Ascending aorta (tissue), 2 donors: ENCODE measurements at regions not wholly inside any gene's neighbourhood (a gene's known extent, or its start where the extent isn't known, plus 50 kb on each side); places are given as distances from the start of the nearest gene placed in this dataset.

Experiments used
- DNase-seq, 2 donors: peaks; one replicate each; pipeline ENCODE4 v3.0.0-alpha.2; 2019; ENCODE audit warnings: low spot score in 2 of 2
- H3K27ac ChIP-seq, 2 donors: fragments of 200-600 bp; sonication (generic); one replicate each; pipeline ENCODE4 v1.5.1; 2016 to 2017; ENCODE audit warnings: mild to moderate bottlenecking in 1 of 2
- H3K27me3 ChIP-seq: fragments of 200-600 bp; sonication (generic); one replicate; pipeline ENCODE4 v1.5.1; 2017
- H3K36me3 ChIP-seq, 2 donors: fragments of 200-600 bp; sonication (generic); one replicate each; pipeline ENCODE4 v1.5.1; 2016
- H3K4me1 ChIP-seq, 2 donors: fragments of 200-600 bp; sonication (generic); one replicate each; pipeline ENCODE4 v1.5.1; 2016 to 2017; ENCODE audit warnings: mild to moderate bottlenecking in 1 of 2
- H3K4me3 ChIP-seq, 2 donors: fragments of 200-600 bp; sonication (generic); one replicate each; pipeline ENCODE4 v1.5.1; 2016 to 2017; ENCODE audit warnings: mild to moderate bottlenecking in 1 of 2
- H3K9me3 ChIP-seq, 2 donors: fragments of 200-600 bp; sonication (generic); one replicate each; pipeline ENCODE4 v1.5.1; 2016
- intact Hi-C: fragments of 100-400 bp; cut with DNase I; formaldehyde crosslinking; loops from one replicate; pipeline ENCODE4 v1.15.1; 2023
- TF ChIP-seq, protein P1 (sequence below), 3 experiments: fragments of 200-600 bp in 2 of 3; fragments of 450-650 bp in 1 of 3; sonication (generic) in 2 of 3; IDR thresholded peaks; one replicate each; pipeline ENCODE4 v1.5.1; 2016 to 2019; ENCODE audit warnings: antibody characterized with exemption in 3 of 3, mild to moderate bottlenecking in 1 of 3, moderate library complexity in 1 of 3

DNA sequence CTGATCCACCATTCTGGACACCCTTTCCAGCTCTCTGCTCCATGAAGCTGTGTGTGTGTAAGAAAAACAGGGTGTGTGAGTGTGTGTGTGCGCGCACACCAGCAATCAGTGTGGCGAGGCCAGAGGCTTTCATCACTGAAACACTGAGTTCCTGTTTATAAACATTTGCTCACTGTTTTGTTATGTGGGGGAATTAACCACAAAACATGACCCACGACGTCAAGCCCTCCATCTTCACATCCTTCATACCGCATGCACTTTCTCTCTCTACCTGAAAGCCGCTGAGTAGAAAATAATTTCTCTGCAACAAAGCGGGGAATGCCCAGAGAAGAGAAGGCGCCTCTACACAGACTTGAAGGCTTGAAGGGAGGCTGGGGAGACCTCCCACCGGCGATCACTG lies 148.9 kb upstream of the IRF2BP2 start:
- TF ChIP-seq, protein P1, sequence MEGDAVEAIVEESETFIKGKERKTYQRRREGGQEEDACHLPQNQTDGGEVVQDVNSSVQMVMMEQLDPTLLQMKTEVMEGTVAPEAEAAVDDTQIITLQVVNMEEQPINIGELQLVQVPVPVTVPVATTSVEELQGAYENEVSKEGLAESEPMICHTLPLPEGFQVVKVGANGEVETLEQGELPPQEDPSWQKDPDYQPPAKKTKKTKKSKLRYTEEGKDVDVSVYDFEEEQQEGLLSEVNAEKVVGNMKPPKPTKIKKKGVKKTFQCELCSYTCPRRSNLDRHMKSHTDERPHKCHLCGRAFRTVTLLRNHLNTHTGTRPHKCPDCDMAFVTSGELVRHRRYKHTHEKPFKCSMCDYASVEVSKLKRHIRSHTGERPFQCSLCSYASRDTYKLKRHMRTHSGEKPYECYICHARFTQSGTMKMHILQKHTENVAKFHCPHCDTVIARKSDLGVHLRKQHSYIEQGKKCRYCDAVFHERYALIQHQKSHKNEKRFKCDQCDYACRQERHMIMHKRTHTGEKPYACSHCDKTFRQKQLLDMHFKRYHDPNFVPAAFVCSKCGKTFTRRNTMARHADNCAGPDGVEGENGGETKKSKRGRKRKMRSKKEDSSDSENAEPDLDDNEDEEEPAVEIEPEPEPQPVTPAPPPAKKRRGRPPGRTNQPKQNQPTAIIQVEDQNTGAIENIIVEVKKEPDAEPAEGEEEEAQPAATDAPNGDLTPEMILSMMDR (IDR thresholded peaks at IDR 0.05): no peak
- no peaks in the 10 kb centered on the region for H3K9me3 ChIP-seq
- H3K27ac ChIP-seq: no peak overlapping the region
- H3K4me3 ChIP-seq: no peak overlapping the region
- no peaks in the 10 kb centered on the region for H3K27me3 ChIP-seq
- H3K36me3 ChIP-seq: no peaks in the 10 kb centered on the region
- no peak for DNase-seq
- peaks cover 0 to 9% of the 10 kb centered on the region in 2 donors for H3K4me1 ChIP-seq
- intact Hi-C loops: no loop called here

DNA sequence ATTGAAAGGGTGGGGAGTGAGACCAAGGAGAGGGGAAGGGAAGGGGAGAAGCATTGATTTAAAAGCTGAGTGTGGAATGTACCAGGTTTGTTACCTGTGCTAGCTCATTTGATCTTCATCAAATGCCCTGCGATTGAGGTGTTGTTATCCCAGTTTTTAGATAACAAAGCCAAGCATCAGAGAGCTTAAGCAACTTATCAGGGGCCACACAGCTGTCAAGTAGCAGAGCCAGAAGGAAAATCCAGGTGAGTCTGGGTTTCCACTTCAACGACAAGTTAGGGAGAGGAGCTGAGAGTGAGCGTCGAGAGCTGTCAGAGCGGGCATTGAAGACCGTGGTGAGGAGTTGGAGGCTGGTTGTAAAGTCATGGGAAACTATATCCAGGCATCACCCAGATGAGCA lies 146.9 kb upstream of the IRF2BP2 start:
- no peaks in the 10 kb centered on the region for H3K36me3 ChIP-seq
- peaks cover 0 to 9% of the 10 kb centered on the region in 2 donors for H3K4me1 ChIP-seq
- no peak overlapping the region for H3K27ac ChIP-seq
- no peaks in the 10 kb centered on the region for H3K27me3 ChIP-seq
- no peaks in the 10 kb centered on the region for H3K9me3 ChIP-seq
- TF ChIP-seq, protein P1 (IDR thresholded peaks at IDR 0.05): no peak
- no peak for DNase-seq
- intact Hi-C loops: no loop called here
- no peak overlapping the region for H3K4me3 ChIP-seq

DNA sequence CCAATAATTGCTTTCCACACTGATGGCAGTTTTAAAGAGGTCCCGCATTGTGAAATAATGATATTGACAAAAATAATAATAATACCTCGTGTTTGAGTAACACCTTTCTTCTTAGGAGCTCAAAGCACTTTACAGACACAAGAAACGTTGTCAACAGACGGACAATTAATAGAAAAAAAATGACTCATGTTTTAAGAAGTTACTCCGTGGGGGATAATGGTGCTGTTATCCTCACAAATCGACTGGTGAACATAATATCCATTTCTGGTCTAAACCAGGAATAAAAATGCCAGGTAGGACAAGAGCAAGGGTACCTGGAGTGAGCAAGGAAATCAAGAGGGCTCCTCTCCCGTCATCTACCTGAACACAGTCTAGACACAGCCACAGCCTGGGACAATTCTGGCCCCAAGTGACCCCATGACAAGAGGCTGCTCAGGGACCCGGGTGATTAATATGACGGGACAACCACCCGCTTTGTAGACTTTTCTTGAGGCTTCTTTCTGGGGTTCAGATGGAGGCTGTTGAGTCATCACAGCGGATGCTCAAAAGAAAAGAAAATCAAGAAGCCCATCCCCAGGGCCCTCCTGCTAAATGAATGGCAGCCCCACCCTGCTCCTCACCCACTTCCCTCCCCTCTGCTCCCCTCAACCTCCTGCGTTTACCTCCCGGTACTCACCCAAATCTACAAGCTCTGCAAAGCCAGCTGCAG lies 146.2 kb upstream of the IRF2BP2 start:
- no peak overlapping the region for H3K27ac ChIP-seq
- peaks cover 0 to 9% of the 10 kb centered on the region in 2 donors for H3K4me1 ChIP-seq
- no peaks in the 10 kb centered on the region for H3K9me3 ChIP-seq
- DNase-seq: no peak
- TF ChIP-seq, protein P1 (IDR thresholded peaks at IDR 0.05): no peak
- no peaks in the 10 kb centered on the region for H3K36me3 ChIP-seq
- H3K27me3 ChIP-seq: no peaks in the 10 kb centered on the region
- no peak overlapping the region for H3K4me3 ChIP-seq
- intact Hi-C loops: no loop called here

DNA sequence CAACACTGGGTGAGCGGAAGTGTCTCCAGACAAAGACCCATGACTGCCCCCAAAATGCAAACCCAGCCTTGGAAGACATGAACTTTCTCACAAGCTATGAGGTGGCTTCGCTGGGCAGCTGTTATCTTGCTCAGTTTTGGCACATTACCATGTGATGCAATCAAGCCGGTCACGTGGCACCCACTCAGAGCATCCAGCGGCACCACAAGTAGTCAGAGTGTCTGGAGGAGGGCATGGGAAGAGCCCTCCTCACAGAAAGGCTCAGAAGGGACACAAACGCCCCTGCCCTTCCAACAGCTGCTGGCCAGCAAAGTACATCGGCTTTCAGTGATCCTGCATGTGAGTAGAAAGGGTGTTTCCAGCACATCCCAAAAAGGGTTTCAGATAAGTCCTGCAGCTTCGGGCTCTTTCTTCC lies 145.5 kb upstream of the IRF2BP2 start:
- H3K27me3 ChIP-seq: no peaks in the 10 kb centered on the region
- peaks cover 0 to 8% of the 10 kb centered on the region in 2 donors for H3K4me1 ChIP-seq
- no peak overlapping the region for H3K4me3 ChIP-seq
- no peaks in the 10 kb centered on the region for H3K36me3 ChIP-seq
- TF ChIP-seq, protein P1 (IDR thresholded peaks at IDR 0.05): no peak
- no peak overlapping the region for H3K27ac ChIP-seq
- no peaks in the 10 kb centered on the region for H3K9me3 ChIP-seq
- intact Hi-C loops: no loop called here
- DNase-seq: peak; percentile 57 to 87

DNA sequence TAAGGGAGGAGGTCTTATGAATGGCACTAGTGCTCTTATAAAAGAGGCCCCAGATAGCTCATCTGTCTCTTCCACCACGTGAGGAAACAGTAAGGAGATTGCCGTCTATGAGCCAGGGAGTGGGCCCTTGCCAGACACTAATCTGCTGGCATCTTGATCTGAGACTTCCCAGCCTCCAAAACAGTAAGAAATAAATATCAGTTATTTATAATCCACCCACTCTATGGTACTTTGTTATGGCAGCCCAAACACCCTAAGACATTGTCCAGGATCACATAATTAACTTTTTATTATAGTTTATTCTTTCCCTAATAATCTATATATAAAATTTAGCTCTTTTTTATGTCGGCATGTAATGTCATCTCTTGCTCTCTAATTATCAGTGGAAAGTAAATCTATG lies 144.0 kb upstream of the IRF2BP2 start:
- H3K27me3 ChIP-seq: no peaks in the 10 kb centered on the region
- no peaks in the 10 kb centered on the region for H3K36me3 ChIP-seq
- peaks cover 0 to 6% of the 10 kb centered on the region in 2 donors for H3K4me1 ChIP-seq
- intact Hi-C loops: no loop called here
- no peak overlapping the region for H3K4me3 ChIP-seq
- H3K27ac ChIP-seq: no peak overlapping the region
- H3K9me3 ChIP-seq: no peaks in the 10 kb centered on the region
- TF ChIP-seq, protein P1 (IDR thresholded peaks at IDR 0.05): no peak
- no peak for DNase-seq
